CD4-positive, alpha-beta T cell treated with Interleukin-17A for 4 hours (primary cell): ENCODE measurements at regions not wholly inside any gene's neighbourhood (a gene's known extent, or its start where the extent isn't known, plus 50 kb on each side); places are given as distances from the start of the nearest gene placed in this dataset.

ENCODE experiments used
- DNase-seq: peaks from one replicate; pipeline ENCODE4 v3.0.0-alpha.2; 2020; ENCODE audit warnings: mixed read lengths

- DNase-seq, result no peak
These were observed 322.9 kb downstream of the MATN1 start for GRCh38 chr1:30400507-30400906.

GRCh38 chr1:30399026-30399425, 324.4 kb downstream of the MATN1 start:
- DNase-seq, result no peak

- DNase-seq, result no peak
These were observed 325.8 kb downstream of the MATN1 start for GRCh38 chr1:30397576-30397975.

GRCh38 chr1:30395631-30396030, 327.8 kb downstream of the MATN1 start:
- DNase-seq, result no peak

GRCh38 chr1:30388386-30388785, 335.0 kb downstream of the MATN1 start:
- DNase-seq, result no peak

- DNase-seq, result no peak
These were observed 337.0 kb downstream of the MATN1 start for GRCh38 chr1:30386156-30386926.

GRCh38 chr1:30385246-30385995, 338.0 kb downstream of the MATN1 start:
- no peak for DNase-seq

GRCh38 chr1:30384286-30385245, 338.8 kb downstream of the MATN1 start:
- DNase-seq, result no peak

GRCh38 chr1:30383221-30383711, 340.1 kb downstream of the MATN1 start:
- no peak for DNase-seq

- no peak for DNase-seq
These were observed 340.9 kb downstream of the MATN1 start for GRCh38 chr1:30382496-30382895.

- no peak for DNase-seq
These were observed 341.6 kb downstream of the MATN1 start for GRCh38 chr1:30381671-30382365.

- DNase-seq, result no peak
These were observed 342.1 kb downstream of the MATN1 start for GRCh38 chr1:30381266-30381665.

GRCh38 chr1:30380625-30380984, 342.8 kb downstream of the MATN1 start:
- DNase-seq, result no peak

GRCh38 chr1:30379684-30380624, 343.4 kb downstream of the MATN1 start:
- peak; percentile 55 for DNase-seq

- no peak for DNase-seq
These were observed 344.3 kb downstream of the MATN1 start for GRCh38 chr1:30378991-30379581.

- no peak for DNase-seq
These were observed 345.3 kb downstream of the MATN1 start for GRCh38 chr1:30378003-30378596.

- no peak for DNase-seq
These were observed 346.0 kb downstream of the MATN1 start for GRCh38 chr1:30377230-30378002.

GRCh38 chr1:30376054-30376697, 347.2 kb downstream of the MATN1 start:
- DNase-seq, result no peak

- DNase-seq, result no peak
These were observed 348.2 kb downstream of the MATN1 start for GRCh38 chr1:30375156-30375555.
